ENCODE measurements at regions not wholly inside any gene's neighbourhood (a gene's known extent, or its start where the extent isn't known, plus 50 kb on each side); places are given as distances from the start of the nearest gene placed in this dataset.

GRCh38 chr12:61808856-61809255 lies 451.3 kb upstream of the USP15 start:
- TF ChIP-seq CTCF (conservative IDR thresholded peaks at IDR 0.05; ENCODE audit: low read length) (no peak), EZH2phosphoT487 (IDR thresholded peaks at IDR 0.05; ENCODE audit: borderline replicate concordance) (no peak)

All from Loucy (cell line).